HG02970 (cell line): ENCODE measurements at regions not wholly inside any gene's neighbourhood (a gene's known extent, or its start where the extent isn't known, plus 50 kb on each side); places are given as distances from the start of the nearest gene placed in this dataset.
"Not testable (repeated sequence)": the region's sequence is repeated elsewhere in the genome, so short reads cannot be mapped to it uniquely, and the experiment has no call there.

Experiments
- ATAC-seq: cut with Tn5 transposase; IDR thresholded peaks from one replicate; pipeline ENCODE4 v1.9.1; 2021; ENCODE audit warnings: mild to moderate bottlenecking, moderate library complexity, moderate number of reproducible peaks; ENCODE audit not compliant: unreplicated experiment, low FRiP score

GRCh38 chr1:148318904-148319242 is 164.2 kb downstream of the PPIAL4G start:
- ATAC-seq, result no peak

- ATAC-seq, result no peak
These were observed 164.8 kb downstream of the PPIAL4G start for GRCh38 chr1:148318123-148318903.

- ATAC-seq, result no peak
These were observed 165.4 kb upstream of the NBPF11 start for GRCh38 chr1:148317288-148317985.

- no peak for ATAC-seq
These were observed 163.2 kb upstream of the NBPF11 start for GRCh38 chr1:148315071-148315811.

- ATAC-seq, result no peak
These were observed 158.7 kb upstream of the NBPF11 start for GRCh38 chr1:148310807-148311206.

- ATAC-seq, result no peak
These were observed 157.9 kb upstream of the NBPF11 start for GRCh38 chr1:148309940-148310500.

GRCh38 chr1:148308832-148309458 is 156.9 kb upstream of the NBPF11 start:
- no peak for ATAC-seq

- ATAC-seq, result no peak
These were observed 155.6 kb upstream of the NBPF11 start for GRCh38 chr1:148307583-148308185.

- not testable (repeated sequence) for ATAC-seq
These were observed 152.9 kb upstream of the NBPF11 start for GRCh38 chr1:148304935-148305334.

GRCh38 chr1:148302586-148303364 is 150.7 kb upstream of the NBPF11 start:
- ATAC-seq, result peak; percentile 58

GRCh38 chr1:148297852-148298251 is 145.8 kb upstream of the NBPF11 start:
- ATAC-seq, result not testable (repeated sequence)

GRCh38 chr1:148296511-148296910 is 144.4 kb upstream of the NBPF11 start:
- ATAC-seq, result no peak

GRCh38 chr1:148294116-148294807 is 142.2 kb upstream of the NBPF11 start:
- no peak for ATAC-seq

GRCh38 chr1:148293651-148294050 is 141.6 kb upstream of the NBPF11 start:
- ATAC-seq, result no peak

- no peak for ATAC-seq
These were observed 140.8 kb upstream of the NBPF11 start for GRCh38 chr1:148292915-148293314.

- no peak for ATAC-seq
These were observed 138.8 kb upstream of the NBPF11 start for GRCh38 chr1:148290881-148291280.

GRCh38 chr1:148289647-148290046 is 137.6 kb upstream of the NBPF11 start:
- no peak for ATAC-seq

GRCh38 chr1:148285946-148286345 is 133.9 kb upstream of the NBPF11 start:
- not testable (repeated sequence) for ATAC-seq
